Neural progenitor cell (in vitro differentiated cells): ENCODE measurements at regions not wholly inside any gene's neighbourhood (a gene's known extent, or its start where the extent isn't known, plus 50 kb on each side); places are given as distances from the start of the nearest gene placed in this dataset.

Experiments used
- DNase-seq: peaks from one replicate; pipeline ENCODE4 v3.0.0-alpha.2; 2016; ENCODE audit warnings: low spot score
- H2AFZ ChIP-seq: fragments of 200-600 bp; sonication (generic); replicated peaks from 2 replicates; pipeline ENCODE4 v1.6.1; 2016; ENCODE audit warnings: antibody characterized with exemption
- H3F3A ChIP-seq: fragments of 200-600 bp; sonication (generic); 2 replicates; pipeline ENCODE4 v1.6.1; 2016; ENCODE audit warnings: antibody characterized with exemption, low read depth
- H3K27ac ChIP-seq: fragments of 200-600 bp; sonication (generic); 2 replicates; pipeline ENCODE4 v1.5.1; 2016; ENCODE audit warnings: mild to moderate bottlenecking
- H3K27me3 ChIP-seq: fragments of 200-600 bp; sonication (generic); 2 replicates; pipeline ENCODE4 v1.6.1; 2016; ENCODE audit warnings: mild to moderate bottlenecking, moderate library complexity
- H3K36me3 ChIP-seq: fragments of 200-600 bp; sonication (generic); 2 replicates; pipeline ENCODE4 v1.5.1; 2016
- H3K4me1 ChIP-seq: fragments of 200-600 bp; sonication (generic); 2 replicates; pipeline ENCODE4 v1.6.1; 2016; ENCODE audit warnings: mixed run types
- H3K4me2 ChIP-seq: fragments of 200-600 bp; sonication (generic); 2 replicates; pipeline ENCODE4 v1.6.1; 2016
- H3K4me3 ChIP-seq: fragments of 200-600 bp; sonication (generic); 2 replicates; pipeline ENCODE4 v1.5.1; 2016
- H3K79me2 ChIP-seq: fragments of 200-600 bp; sonication (generic); 2 replicates; pipeline ENCODE4 v1.6.1; 2016; ENCODE audit warnings: low read depth
- H3K9ac ChIP-seq: fragments of 200-600 bp; sonication (generic); 2 replicates; pipeline ENCODE4 v1.6.1; 2016
- H3K9me3 ChIP-seq: fragments of 200-600 bp; sonication (generic); 2 replicates; pipeline ENCODE4 v1.5.1; 2016; ENCODE audit warnings: low read depth
- H4K20me1 ChIP-seq: fragments of 200-600 bp; sonication (generic); 2 replicates; pipeline ENCODE4 v1.6.1; 2016; ENCODE audit warnings: low read depth
- H3K27ac Mint-ChIP-seq: 3 replicates; pipeline ENCODE4 v1.8.0; 2021; ENCODE audit warnings: mixed read lengths
- H3K27me3 Mint-ChIP-seq: 2 replicates; pipeline ENCODE4 v1.8.0; 2022; ENCODE audit warnings: low read depth, mild to moderate bottlenecking, inconsistent platforms, moderate library complexity, mixed read lengths; ENCODE audit not compliant: insufficient read depth
- H3K36me3 Mint-ChIP-seq: 3 replicates; pipeline ENCODE4 v1.8.0; 2021; ENCODE audit warnings: mixed read lengths
- H3K4me1 Mint-ChIP-seq: 3 replicates; pipeline ENCODE4 v1.8.0; 2021; ENCODE audit warnings: mixed read lengths
- H3K4me3 Mint-ChIP-seq: 3 replicates; pipeline ENCODE4 v1.8.0; 2021; ENCODE audit warnings: mild to moderate bottlenecking, moderate library complexity, mixed read lengths
- H3K9me3 Mint-ChIP-seq: 3 replicates; pipeline ENCODE4 v1.8.0; 2020; ENCODE audit warnings: mixed read lengths
- CTCF ChIP-seq: fragments of 200-600 bp; sonication (generic); IDR thresholded peaks from 2 replicates; pipeline ENCODE4 v1.5.1; 2017; ENCODE audit warnings: antibody characterized with exemption, mild to moderate bottlenecking
- EZH2 ChIP-seq: fragments of 200-600 bp; sonication (generic); IDR thresholded peaks from 2 replicates; pipeline ENCODE4 v1.6.1; 2017; ENCODE audit warnings: antibody characterized with exemption, mild to moderate bottlenecking, moderate library complexity
- EZH2phosphoT487 ChIP-seq: fragments of 200-600 bp; sonication (generic); IDR thresholded peaks from 2 replicates; pipeline ENCODE4 v1.6.1; 2017; ENCODE audit warnings: antibody characterized with exemption

DNA sequence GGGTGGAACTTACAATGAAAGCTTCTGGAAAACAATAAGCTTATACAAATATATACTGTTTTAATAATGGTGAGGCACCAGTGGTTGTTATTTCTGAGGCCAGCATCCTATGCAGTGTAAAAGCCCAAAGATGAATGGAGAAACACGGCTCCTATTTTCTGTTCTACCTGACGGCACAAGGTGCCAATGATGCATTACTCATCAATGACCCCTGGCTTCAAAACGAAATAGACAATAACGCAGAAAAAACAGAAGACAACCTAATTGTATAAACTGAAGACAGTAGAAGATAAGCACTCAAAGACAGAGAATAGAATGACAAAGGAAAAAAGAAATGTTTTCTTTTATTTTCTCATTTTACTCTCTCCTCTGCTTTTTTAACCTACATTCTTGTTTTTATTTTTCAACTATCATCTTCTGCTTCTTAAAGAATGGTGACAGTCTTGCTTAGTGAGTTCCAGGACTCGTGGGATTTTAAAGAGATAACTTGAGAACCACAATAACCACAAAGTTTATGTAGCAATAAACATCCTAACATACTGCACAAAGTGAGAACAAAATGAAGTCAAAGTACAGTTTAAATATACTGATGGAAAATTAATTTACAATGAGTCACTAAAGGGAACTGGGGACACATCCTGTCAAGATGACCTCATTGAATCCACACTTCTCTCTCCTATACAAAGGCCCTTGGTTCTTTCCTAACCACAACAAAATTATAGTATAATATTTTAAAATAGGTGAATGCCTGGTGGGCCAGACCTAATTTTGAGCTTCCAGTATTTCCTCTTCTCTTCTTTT is 169.8 kb downstream of the BTC start:
- H3K36me3 ChIP-seq = no peaks in the 10 kb centered on the region
- no peak overlapping the region for H3K9ac ChIP-seq
- no peaks in the 10 kb centered on the region for H3K27me3 ChIP-seq
- no peak overlapping the region for H2AFZ ChIP-seq
- H3K79me2 ChIP-seq = no peaks in the 10 kb centered on the region
- Mint-ChIP-seq H3K36me3 (no peaks in the 10 kb centered on the region), H3K27me3 (no peaks in the 10 kb centered on the region), H3K27ac (no peak overlapping the region), H3K9me3 (no peaks in the 10 kb centered on the region), H3K4me1 (no peaks in the 10 kb centered on the region), H3K4me3 (no peak overlapping the region)
- H4K20me1 ChIP-seq = no peaks in the 10 kb centered on the region
- H3K27ac ChIP-seq = no peak overlapping the region
- no peaks in the 10 kb centered on the region for H3K4me1 ChIP-seq
- no peak overlapping the region for H3K4me3 ChIP-seq
- H3F3A ChIP-seq = no peaks in the 10 kb centered on the region
- H3K9me3 ChIP-seq = no peaks in the 10 kb centered on the region
- H3K4me2 ChIP-seq = no peak overlapping the region
- DNase-seq = no peak
- TF ChIP-seq EZH2 (no peak), CTCF (no peak), EZH2phosphoT487 (no peak)

DNA sequence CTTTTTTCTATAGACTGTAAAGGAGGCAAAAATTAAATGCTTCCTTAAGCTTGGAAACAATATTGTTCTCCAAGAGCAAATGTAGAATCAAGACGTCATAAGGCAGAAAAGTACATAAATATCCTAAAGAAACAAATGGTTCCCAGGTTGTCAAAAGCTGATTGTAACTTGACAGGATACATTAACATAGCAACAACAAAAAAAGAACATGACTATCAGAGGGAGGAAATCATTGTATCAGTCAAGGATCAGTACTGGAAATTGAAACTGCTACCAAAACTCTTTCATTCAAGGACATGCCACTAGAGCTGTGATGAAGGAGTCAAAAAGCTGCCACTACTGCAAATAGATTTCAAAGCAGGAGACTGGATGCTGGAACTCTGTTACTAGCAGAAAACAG is 168.3 kb downstream of the BTC start:
- no peaks in the 10 kb centered on the region for H4K20me1 ChIP-seq
- H3K36me3 ChIP-seq = no peaks in the 10 kb centered on the region
- H3K27me3 Mint-ChIP-seq = no peaks in the 10 kb centered on the region
- H3K4me3 Mint-ChIP-seq = no peak overlapping the region
- no peaks in the 10 kb centered on the region for H3K9me3 ChIP-seq
- H3F3A ChIP-seq = no peaks in the 10 kb centered on the region
- no peaks in the 10 kb centered on the region for H3K79me2 ChIP-seq
- no peaks in the 10 kb centered on the region for H3K9me3 Mint-ChIP-seq
- H3K27ac ChIP-seq = no peak overlapping the region
- H3K4me1 ChIP-seq = no peaks in the 10 kb centered on the region
- H3K4me2 ChIP-seq = no peak overlapping the region
- TF ChIP-seq EZH2 = no peak
- TF ChIP-seq CTCF = no peak
- TF ChIP-seq EZH2phosphoT487 = no peak
- no peaks in the 10 kb centered on the region for H3K4me1 Mint-ChIP-seq
- H3K27me3 ChIP-seq = no peaks in the 10 kb centered on the region
- H3K4me3 ChIP-seq = no peak overlapping the region
- no peak overlapping the region for H2AFZ ChIP-seq
- no peak for DNase-seq
- H3K36me3 Mint-ChIP-seq = no peaks in the 10 kb centered on the region
- no peak overlapping the region for H3K27ac Mint-ChIP-seq
- no peak overlapping the region for H3K9ac ChIP-seq

DNA sequence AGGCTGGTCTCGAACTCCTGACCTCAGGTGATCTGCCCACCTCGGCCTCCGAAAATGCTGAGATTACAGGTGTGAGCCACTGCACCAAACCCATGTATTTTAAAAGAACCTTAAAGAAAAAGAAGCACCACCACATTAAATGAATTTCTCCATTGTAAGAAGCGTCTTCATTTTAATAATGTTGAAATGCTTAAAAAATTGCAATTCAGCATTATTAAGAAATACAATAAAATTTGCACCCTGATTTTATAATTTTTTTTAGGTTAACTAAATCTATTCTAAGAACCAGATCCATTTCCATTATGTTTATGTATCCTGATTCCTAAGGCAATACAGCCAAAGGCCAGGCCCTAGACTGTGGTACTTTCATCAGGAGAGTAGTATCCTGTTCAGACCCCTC is 167.2 kb downstream of the BTC start:
- Histone ChIP-seq H3K4me2 (no peak overlapping the region), H3F3A (no peaks in the 10 kb centered on the region), H3K4me3 (no peak overlapping the region), H3K4me1 (no peaks in the 10 kb centered on the region), H4K20me1 (no peaks in the 10 kb centered on the region), H3K27me3 (no peaks in the 10 kb centered on the region), H2AFZ (no peak overlapping the region), H3K79me2 (no peaks in the 10 kb centered on the region), H3K36me3 (no peaks in the 10 kb centered on the region), H3K27ac (no peak overlapping the region), H3K9ac (no peak overlapping the region), H3K9me3 (no peaks in the 10 kb centered on the region)
- Mint-ChIP-seq H3K4me3 (no peak overlapping the region), H3K27ac (no peak overlapping the region), H3K27me3 (no peaks in the 10 kb centered on the region), H3K9me3 (no peaks in the 10 kb centered on the region), H3K36me3 (no peaks in the 10 kb centered on the region), H3K4me1 (no peaks in the 10 kb centered on the region)
- DNase-seq = no peak
- no peak for TF ChIP-seq EZH2
- TF ChIP-seq EZH2phosphoT487 = no peak
- TF ChIP-seq CTCF = no peak
